BE2C (cell line): ENCODE measurements at regions not wholly inside any gene's neighbourhood (a gene's known extent, or its start where the extent isn't known, plus 50 kb on each side); places are given as distances from the start of the nearest gene placed in this dataset.
"Not testable (repeated sequence)": the region's sequence is repeated elsewhere in the genome, so short reads cannot be mapped to it uniquely, and the experiment has no call there.

Experiments used
- DNase-seq: peaks from one replicate; pipeline ENCODE4 v3.0.0-alpha.2; 2020
- H3K27me3 ChIP-seq: fragments of 250-450 bp; sonication (Bioruptor Pico); 2 replicates; pipeline ENCODE4 v1.5.1; 2020; ENCODE audit warnings: mild to moderate bottlenecking
- H3K36me3 ChIP-seq: fragments of 250-450 bp; sonication (Bioruptor Pico); 2 replicates; pipeline ENCODE4 v1.5.1; 2020; ENCODE audit warnings: mild to moderate bottlenecking
- H3K4me1 ChIP-seq: fragments of 250-450 bp; sonication (Bioruptor Pico); 2 replicates; pipeline ENCODE4 v1.5.1; 2020
- H3K4me3 ChIP-seq: 2 replicates; pipeline ENCODE4 v1.5.1; 2011; ENCODE audit warnings: low read depth, low read length
- H3K9me3 ChIP-seq: fragments of 250-450 bp; sonication (Bioruptor Pico); 2 replicates; pipeline ENCODE4 v1.5.1; 2020
- CTCF ChIP-seq: IDR thresholded peaks from 2 replicates; pipeline ENCODE4 v1.5.1; 2012; ENCODE audit warnings: mild to moderate bottlenecking, low read depth, low read length

GRCh38 chr2:168322325-168323007 lies 75.1 kb upstream of the STK39 start:
- H3K27me3 ChIP-seq: no peaks in the 10 kb centered on the region
- H3K4me3 ChIP-seq: no peak overlapping the region
- H3K36me3 ChIP-seq: no peaks in the 10 kb centered on the region
- no peaks in the 10 kb centered on the region for H3K9me3 ChIP-seq
- no peaks in the 10 kb centered on the region for H3K4me1 ChIP-seq
- no peak for TF ChIP-seq CTCF
- DNase-seq: no peak

GRCh38 chr2:168323529-168324021 lies 76.2 kb upstream of the STK39 start:
- DNase-seq: no peak
- Histone ChIP-seq H3K4me1 (no peaks in the 10 kb centered on the region), H3K9me3 (no peaks in the 10 kb centered on the region), H3K36me3 (no peaks in the 10 kb centered on the region), H3K27me3 (no peaks in the 10 kb centered on the region), H3K4me3 (no peak overlapping the region)
- no peak for TF ChIP-seq CTCF

- Histone ChIP-seq H3K27me3 (no peaks in the 10 kb centered on the region), H3K9me3 (no peaks in the 10 kb centered on the region), H3K4me1 (no peaks in the 10 kb centered on the region), H3K4me3 (no peak overlapping the region), H3K36me3 (no peaks in the 10 kb centered on the region)
- no peak for TF ChIP-seq CTCF
- DNase-seq: no peak
These were observed 79.2 kb upstream of the STK39 start for GRCh38 chr2:168326572-168326971.

- no peaks in the 10 kb centered on the region for H3K36me3 ChIP-seq
- no peak for TF ChIP-seq CTCF
- no peak overlapping the region for H3K4me3 ChIP-seq
- no peaks in the 10 kb centered on the region for H3K27me3 ChIP-seq
- H3K9me3 ChIP-seq: no peaks in the 10 kb centered on the region
- H3K4me1 ChIP-seq: no peaks in the 10 kb centered on the region
- DNase-seq: no peak
These were observed 79.9 kb upstream of the STK39 start for GRCh38 chr2:168327328-168327727.

- Histone ChIP-seq H3K9me3 (no peaks in the 10 kb centered on the region), H3K36me3 (no peaks in the 10 kb centered on the region), H3K4me1 (no peaks in the 10 kb centered on the region), H3K27me3 (no peaks in the 10 kb centered on the region), H3K4me3 (no peak overlapping the region)
- DNase-seq: no peak
- no peak for TF ChIP-seq CTCF
These were observed 81.0 kb upstream of the STK39 start for GRCh38 chr2:168328421-168328820.

- no peak overlapping the region for H3K4me3 ChIP-seq
- DNase-seq: no peak
- TF ChIP-seq CTCF: no peak
- no peaks in the 10 kb centered on the region for H3K27me3 ChIP-seq
- H3K4me1 ChIP-seq: no peaks in the 10 kb centered on the region
- no peaks in the 10 kb centered on the region for H3K9me3 ChIP-seq
- H3K36me3 ChIP-seq: no peaks in the 10 kb centered on the region
These were observed 83.4 kb upstream of the STK39 start for GRCh38 chr2:168330624-168331423.

GRCh38 chr2:168335254-168335653 lies 87.9 kb upstream of the STK39 start:
- not testable (repeated sequence) for H3K9me3 ChIP-seq, H3K4me1 ChIP-seq, H3K4me3 ChIP-seq, H3K36me3 ChIP-seq, DNase-seq, H3K27me3 ChIP-seq
